ENCODE measurements at regions not wholly inside any gene's neighbourhood (a gene's known extent, or its start where the extent isn't known, plus 50 kb on each side); places are given as distances from the start of the nearest gene placed in this dataset.

DNA sequence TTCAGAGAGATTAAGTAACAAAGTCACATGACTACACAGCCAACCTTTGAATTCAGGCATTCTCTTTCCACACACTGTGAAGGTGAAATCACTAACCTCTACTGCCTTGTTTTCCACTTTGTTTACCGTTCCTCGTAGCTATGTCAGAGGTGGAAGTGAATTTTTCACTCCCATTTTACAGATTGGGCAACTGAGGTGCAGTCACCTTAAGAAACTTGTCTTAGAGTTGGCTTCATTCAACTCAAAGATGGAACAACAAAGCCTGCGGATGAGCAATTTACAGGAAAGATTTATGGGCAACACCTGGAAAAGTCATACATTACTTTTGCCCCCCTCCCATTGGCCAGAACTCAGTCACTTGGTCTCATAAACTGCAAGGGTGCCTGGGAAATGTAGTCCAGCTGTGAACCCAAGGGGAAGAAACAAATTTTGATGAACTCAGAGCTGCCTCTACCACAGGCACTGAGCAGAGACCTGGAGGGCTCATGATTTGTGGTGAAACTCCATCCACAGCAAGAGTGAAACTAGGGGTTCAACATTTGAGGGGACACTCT, 784.6 kb upstream of the EEF2KMT start:
- Histone ChIP-seq H3K4me3 (no peak overlapping the region), H3K9me3 (no peaks in the 10 kb centered on the region), H3K36me3 (no peaks in the 10 kb centered on the region), H3K4me1 (no peaks in the 10 kb centered on the region), H3K27me3 (no peaks in the 10 kb centered on the region), H3K27ac (no peak overlapping the region)
- DNase-seq (no peak), ATAC-seq (no peak)
- intact Hi-C loops (cut with DNase I): no loop called here
- WGBS, 4 donors: 79 to 86% (median 83%) methylated on average over 3 of the region's 3 CpGs
- TF ChIP-seq, protein P1, sequence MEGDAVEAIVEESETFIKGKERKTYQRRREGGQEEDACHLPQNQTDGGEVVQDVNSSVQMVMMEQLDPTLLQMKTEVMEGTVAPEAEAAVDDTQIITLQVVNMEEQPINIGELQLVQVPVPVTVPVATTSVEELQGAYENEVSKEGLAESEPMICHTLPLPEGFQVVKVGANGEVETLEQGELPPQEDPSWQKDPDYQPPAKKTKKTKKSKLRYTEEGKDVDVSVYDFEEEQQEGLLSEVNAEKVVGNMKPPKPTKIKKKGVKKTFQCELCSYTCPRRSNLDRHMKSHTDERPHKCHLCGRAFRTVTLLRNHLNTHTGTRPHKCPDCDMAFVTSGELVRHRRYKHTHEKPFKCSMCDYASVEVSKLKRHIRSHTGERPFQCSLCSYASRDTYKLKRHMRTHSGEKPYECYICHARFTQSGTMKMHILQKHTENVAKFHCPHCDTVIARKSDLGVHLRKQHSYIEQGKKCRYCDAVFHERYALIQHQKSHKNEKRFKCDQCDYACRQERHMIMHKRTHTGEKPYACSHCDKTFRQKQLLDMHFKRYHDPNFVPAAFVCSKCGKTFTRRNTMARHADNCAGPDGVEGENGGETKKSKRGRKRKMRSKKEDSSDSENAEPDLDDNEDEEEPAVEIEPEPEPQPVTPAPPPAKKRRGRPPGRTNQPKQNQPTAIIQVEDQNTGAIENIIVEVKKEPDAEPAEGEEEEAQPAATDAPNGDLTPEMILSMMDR (IDR thresholded peaks at IDR 0.05): no peak
- TF ChIP-seq POLR2A (IDR thresholded peaks at IDR 0.05): no peak

DNA sequence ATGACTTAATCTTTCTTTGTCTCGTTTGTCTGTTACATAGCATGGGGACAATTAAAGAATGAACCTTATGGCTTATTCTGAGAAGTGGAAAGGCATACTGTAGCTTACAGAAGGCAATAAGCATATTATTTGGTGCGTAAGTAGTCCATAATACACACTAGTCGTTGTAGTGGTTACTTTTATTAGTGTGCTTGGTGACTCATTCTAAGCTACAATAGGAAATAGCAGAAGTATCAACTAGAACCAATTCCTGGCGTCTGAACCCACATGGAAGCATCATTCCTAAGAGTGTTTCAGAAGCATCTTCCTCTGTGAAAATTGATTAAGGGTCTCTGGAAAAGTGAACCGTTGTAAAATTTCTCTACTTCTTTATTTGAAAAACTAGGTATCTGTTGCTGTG, 777.8 kb upstream of the EEF2KMT start:
- TF ChIP-seq POLR2A (IDR thresholded peaks at IDR 0.05): no peak
- TF ChIP-seq, protein P1 (IDR thresholded peaks at IDR 0.05): no peak
- DNase-seq (no peak), ATAC-seq (no peak)
- no peaks in the 10 kb centered on the region for H3K9me3 ChIP-seq
- no peaks in the 10 kb centered on the region for H3K4me1 ChIP-seq
- peaks cover 0 to 8% (median 0%) of the 10 kb centered on the region in 9 donors for H3K27me3 ChIP-seq
- 58 to 73% (median 71%) methylated on average over 5 of the region's 5 CpGs for WGBS, 4 donors
- no peak overlapping the region for H3K27ac ChIP-seq
- intact Hi-C loops (cut with DNase I): no loop called here
- no peak overlapping the region for H3K4me3 ChIP-seq
- no peaks in the 10 kb centered on the region for H3K36me3 ChIP-seq

DNA sequence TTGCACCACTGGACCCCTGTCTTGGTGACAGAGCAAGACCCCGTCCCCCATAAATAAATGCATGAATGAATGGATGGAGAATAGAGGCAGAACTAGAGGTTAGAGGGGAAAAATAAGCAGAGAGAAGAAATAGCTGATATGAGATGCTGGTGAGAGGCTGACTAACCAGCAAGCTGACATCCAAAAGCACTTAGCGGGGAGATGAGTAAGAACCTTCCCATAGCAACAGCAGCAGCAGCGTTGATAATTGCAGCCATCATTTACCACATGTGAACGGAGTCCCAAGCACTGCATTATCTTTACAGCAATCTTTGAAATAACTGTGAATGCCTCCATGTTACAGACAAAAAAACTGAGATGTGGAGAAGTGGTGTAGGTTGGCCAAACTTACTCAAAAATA, 777.3 kb upstream of the EEF2KMT start:
- Histone ChIP-seq H3K27ac (no peak overlapping the region), H3K4me3 (no peak overlapping the region), H3K27me3 (peaks cover 0 to 8% (median 0%) of the 10 kb centered on the region in 9 donors), H3K4me1 (no peaks in the 10 kb centered on the region), H3K9me3 (no peaks in the 10 kb centered on the region), H3K36me3 (no peaks in the 10 kb centered on the region)
- WGBS, 4 donors: 74 to 81% (median 78%) methylated on average over 4 of the region's 4 CpGs
- ATAC-seq (no peak), DNase-seq (no peak)
- TF ChIP-seq, protein P1 (IDR thresholded peaks at IDR 0.05): no peak
- TF ChIP-seq POLR2A (IDR thresholded peaks at IDR 0.05): no peak
- intact Hi-C loops (cut with DNase I): no loop called here

DNA sequence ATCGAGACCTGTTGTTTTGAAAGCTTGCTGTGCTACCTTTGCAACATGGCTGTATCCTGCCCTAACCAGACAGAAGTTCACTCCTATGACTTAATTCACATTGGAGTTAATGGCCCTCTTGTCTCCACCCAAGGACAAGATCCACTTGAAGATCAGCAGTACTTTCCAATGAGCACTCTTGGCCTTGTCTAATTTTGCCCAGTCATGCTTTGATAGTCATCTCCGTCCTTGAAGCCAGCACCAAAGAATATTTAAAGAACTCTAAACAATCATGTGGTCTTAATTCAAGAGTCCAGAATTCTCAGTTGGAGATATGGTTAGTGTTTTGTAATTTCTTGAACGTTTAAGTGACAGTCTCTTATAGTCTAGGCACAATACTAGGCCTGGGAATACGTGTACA, 775.6 kb upstream of the EEF2KMT start:
- WGBS, 4 donors: 47 to 71% (median 64%) methylated on average over 4 of the region's 4 CpGs
- TF ChIP-seq POLR2A (IDR thresholded peaks at IDR 0.05): no peak
- TF ChIP-seq, protein P1 (IDR thresholded peaks at IDR 0.05): no peak
- H3K9me3 ChIP-seq: no peaks in the 10 kb centered on the region
- H3K27me3 ChIP-seq: peaks cover 0 to 8% (median 0%) of the 10 kb centered on the region in 9 donors
- no peak overlapping the region for H3K27ac ChIP-seq
- intact Hi-C loops (cut with DNase I): no loop called here
- no peak overlapping the region for H3K4me3 ChIP-seq
- H3K36me3 ChIP-seq: no peaks in the 10 kb centered on the region
- H3K4me1 ChIP-seq: no peaks in the 10 kb centered on the region
- DNase-seq (no peak), ATAC-seq (no peak)

All from heart left ventricle (tissue), 16 donors.